ENCODE measurements at regions not wholly inside any gene's neighbourhood (a gene's known extent, or its start where the extent isn't known, plus 50 kb on each side); places are given as distances from the start of the nearest gene placed in this dataset.
A peak's percentile ranks its signal among the peaks of the same experiment; 100 is the strongest.

- no peak for DNase-seq
Observed at GRCh38 chr5:8150791-8151190, 281.8 kb downstream of the MTRR start.

- DNase-seq: no peak
Observed at GRCh38 chr5:8156706-8157105, 287.8 kb downstream of the MTRR start.

- no peak for DNase-seq
Observed at GRCh38 chr5:8157320-8157822, 288.4 kb downstream of the MTRR start.

- no peak for DNase-seq
Observed at GRCh38 chr5:8176101-8176693, 307.2 kb downstream of the MTRR start.

- DNase-seq: peak; percentile 38 to 62
Observed at GRCh38 chr5:8184455-8185063, 315.6 kb downstream of the MTRR start.

GRCh38 chr5:8185852-8186251 lies 316.9 kb downstream of the MTRR start:
- DNase-seq: no peak

GRCh38 chr5:8188874-8189565 lies 320.1 kb downstream of the MTRR start:
- no peak for DNase-seq

GRCh38 chr5:8192840-8193239 lies 323.9 kb downstream of the MTRR start:
- no peak for DNase-seq

- no peak for DNase-seq
Observed at GRCh38 chr5:8196061-8196460, 327.1 kb downstream of the MTRR start.

- no peak for DNase-seq
Observed at GRCh38 chr5:8208307-8208706, 339.4 kb downstream of the MTRR start.

GRCh38 chr5:8209500-8209899 lies 340.6 kb downstream of the MTRR start:
- no peak for DNase-seq

GRCh38 chr5:8213701-8214240 lies 344.8 kb downstream of the MTRR start:
- no peak for DNase-seq

GRCh38 chr5:8216921-8217320 lies 348.0 kb downstream of the MTRR start:
- no peak for DNase-seq

- DNase-seq: no peak
Observed at GRCh38 chr5:8226148-8226547, 357.2 kb downstream of the MTRR start.

- no peak for DNase-seq
Observed at GRCh38 chr5:8227112-8227511, 358.2 kb downstream of the MTRR start.

GRCh38 chr5:8229551-8229950 lies 360.6 kb downstream of the MTRR start:
- no peak for DNase-seq

GRCh38 chr5:8230868-8231267 lies 361.9 kb downstream of the MTRR start:
- no peak for DNase-seq

GRCh38 chr5:8233479-8233878 lies 364.5 kb downstream of the MTRR start:
- no peak for DNase-seq

- no peak for DNase-seq
Observed at GRCh38 chr5:8234179-8234770, 365.3 kb downstream of the MTRR start.

GRCh38 chr5:8238080-8238479 lies 369.1 kb downstream of the MTRR start:
- no peak for DNase-seq

- no peak for DNase-seq
Observed at GRCh38 chr5:8239198-8239597, 370.2 kb downstream of the MTRR start.

GRCh38 chr5:8239646-8240045 lies 370.7 kb downstream of the MTRR start:
- no peak for DNase-seq

- no peak for DNase-seq
Observed at GRCh38 chr5:8241076-8241475, 372.1 kb downstream of the MTRR start.

GRCh38 chr5:8241558-8241957 lies 372.6 kb downstream of the MTRR start:
- no peak for DNase-seq
